ENCODE measurements at regions not wholly inside any gene's neighbourhood (a gene's known extent, or its start where the extent isn't known, plus 50 kb on each side); places are given as distances from the start of the nearest gene placed in this dataset.

DNA sequence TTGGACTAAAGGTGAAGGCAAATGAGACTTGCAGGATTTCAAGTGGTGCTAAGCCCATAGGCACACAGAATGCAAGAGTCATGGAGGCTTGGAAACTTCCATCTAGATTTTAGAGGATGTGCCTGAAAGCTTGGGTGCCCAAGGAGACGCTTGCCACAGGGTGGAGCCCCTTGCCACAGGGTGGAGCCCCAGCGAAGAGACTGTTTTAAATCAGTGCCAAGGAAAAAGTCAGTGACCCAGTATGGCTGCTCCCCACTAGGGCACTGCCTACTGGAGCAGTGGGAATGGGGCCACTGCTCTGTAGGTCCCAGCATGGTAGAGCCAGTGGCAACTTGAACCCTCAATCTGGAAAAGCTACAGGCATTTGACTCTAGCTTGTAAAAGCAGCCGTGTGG lies 794.2 kb upstream of the LCORL start:
- no peak for DNase-seq

- no peak for DNase-seq
Measured at GRCh38 chr4:18815081-18815778, 793.7 kb upstream of the LCORL start.

- no peak for DNase-seq
Measured at GRCh38 chr4:18813771-18814170, 792.2 kb upstream of the LCORL start.

GRCh38 chr4:18813055-18813454 lies 791.5 kb upstream of the LCORL start:
- no peak for DNase-seq

DNA sequence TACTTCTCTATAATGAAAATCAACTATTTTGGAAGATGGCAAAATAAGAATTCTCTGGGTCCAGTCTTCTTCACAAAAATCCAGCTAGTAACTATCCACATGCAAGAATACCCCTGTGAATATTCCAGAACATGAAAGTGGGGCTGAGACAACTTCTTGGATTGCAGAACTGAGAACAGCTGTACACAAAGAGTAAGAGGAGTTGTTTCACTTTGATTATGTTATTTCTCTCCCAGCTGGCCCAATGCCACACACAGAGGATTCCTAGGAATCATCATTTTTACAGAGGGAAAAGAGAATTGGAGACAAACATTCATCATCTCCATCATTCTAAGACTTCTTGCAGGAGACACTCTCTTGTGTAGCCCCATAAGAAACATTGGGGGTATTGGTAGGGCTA lies 782.2 kb upstream of the LCORL start:
- no peak for DNase-seq

DNA sequence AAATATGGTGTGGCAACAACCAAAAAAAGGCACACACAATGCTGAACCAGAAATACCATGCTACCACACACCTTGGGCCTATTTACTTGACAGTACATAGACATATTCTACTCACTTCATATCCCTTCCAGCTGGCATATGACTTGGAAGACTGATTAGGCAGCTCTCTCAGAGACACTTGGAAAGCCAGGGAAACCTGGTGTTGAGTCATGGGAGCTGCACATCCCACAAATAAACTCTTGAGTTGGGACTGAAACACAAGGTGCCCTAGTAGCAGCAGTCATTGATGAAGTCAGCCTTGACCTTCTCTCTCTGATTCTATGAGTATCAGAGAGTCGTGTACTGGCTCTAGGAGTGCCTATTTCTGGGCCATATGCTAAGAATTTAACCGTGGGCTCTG lies 776.6 kb upstream of the LCORL start:
- DNase-seq = no peak

DNA sequence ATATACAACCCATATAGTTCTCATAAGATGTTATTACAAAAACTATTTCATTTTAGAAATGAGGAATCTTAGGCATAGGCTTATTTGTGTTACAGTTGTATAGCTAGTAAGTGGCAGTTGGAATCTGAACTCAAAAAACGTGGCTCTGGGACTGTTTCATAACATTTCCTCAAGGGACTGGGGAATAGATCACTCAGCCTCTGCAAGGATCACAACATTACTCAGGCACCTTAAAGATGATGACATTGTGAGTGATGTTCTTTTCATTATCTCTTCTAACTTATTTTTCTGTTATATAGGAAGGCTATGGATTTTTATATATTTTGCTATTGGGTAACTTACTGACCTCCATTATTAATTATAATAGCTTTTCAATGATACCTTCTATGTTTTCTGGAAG lies 774.2 kb upstream of the LCORL start:
- no peak for DNase-seq

DNA sequence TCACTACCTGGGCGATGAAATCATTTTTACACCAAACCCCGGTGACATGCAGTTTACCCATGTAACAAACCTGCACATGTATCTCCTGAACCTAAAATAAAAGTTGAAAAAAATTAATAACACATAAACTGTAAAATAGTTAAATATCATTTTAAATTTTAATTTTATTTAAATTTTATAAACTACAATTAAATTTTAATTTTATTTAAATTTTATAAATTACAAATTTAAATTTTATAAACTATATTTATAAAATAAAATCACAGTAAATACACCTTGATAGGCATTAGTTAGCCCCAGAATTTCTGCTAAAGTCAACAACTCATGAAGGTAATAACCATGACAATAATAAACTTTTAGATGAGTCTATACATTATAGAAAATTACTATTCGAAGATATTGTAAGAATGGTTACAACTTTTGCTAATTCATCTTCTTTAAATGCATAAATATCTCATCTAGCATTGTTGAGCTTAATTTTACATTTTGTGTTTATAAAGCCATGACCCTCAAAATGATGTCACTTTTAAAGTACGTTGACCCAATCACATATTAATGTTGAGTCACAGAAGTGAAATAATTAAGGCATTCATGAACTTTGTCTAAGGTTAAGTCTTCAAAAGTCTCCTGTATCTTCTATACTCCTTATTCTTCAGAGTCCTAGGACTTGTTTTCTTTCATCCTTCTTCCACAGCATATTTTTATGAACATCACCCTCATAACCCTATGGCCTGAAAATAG lies 755.8 kb upstream of the LCORL start:
- DNase-seq = no peak

DNA sequence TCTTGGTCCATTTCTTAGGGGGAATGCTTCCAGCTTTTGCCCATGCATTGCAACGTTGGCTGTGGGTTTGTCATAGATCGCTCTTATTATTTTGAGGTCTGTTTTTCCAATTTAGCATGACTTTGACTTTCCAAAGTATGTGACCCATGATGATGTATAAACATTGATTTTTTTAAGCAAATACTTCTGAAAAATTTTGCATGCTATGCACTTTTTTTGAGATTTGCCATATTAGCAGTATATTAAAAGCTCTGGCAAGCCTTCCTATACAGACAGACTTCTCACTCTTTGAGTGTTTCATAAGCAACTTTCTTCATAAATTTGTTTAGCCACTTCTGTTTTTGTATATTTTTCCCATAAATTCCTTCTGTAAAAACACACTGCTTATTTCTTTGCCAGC lies 746.4 kb upstream of the LCORL start:
- DNase-seq = no peak

- no peak for DNase-seq
Measured at GRCh38 chr4:18756671-18757070, 735.1 kb upstream of the LCORL start.

- DNase-seq = no peak
Measured at GRCh38 chr4:18754180-18754579, 732.6 kb upstream of the LCORL start.

DNA sequence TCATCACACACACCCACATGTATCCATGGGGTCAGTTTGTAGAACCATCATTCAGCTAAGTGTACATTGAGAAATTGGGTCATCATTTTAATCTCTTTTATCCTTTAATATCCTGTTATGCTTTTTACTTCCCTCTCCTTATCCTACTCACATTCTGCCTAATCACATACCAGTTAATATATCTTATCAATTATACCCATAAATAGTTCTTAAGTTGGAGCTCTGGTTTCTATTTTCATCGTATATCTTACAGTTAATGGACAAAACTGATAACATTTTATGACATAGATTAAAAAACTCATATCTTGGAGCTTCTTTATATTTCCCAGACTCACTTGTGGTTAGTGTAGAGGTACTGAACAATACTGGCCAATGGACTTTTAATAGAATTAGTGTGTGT lies 729.5 kb upstream of the LCORL start:
- DNase-seq = no peak

DNA sequence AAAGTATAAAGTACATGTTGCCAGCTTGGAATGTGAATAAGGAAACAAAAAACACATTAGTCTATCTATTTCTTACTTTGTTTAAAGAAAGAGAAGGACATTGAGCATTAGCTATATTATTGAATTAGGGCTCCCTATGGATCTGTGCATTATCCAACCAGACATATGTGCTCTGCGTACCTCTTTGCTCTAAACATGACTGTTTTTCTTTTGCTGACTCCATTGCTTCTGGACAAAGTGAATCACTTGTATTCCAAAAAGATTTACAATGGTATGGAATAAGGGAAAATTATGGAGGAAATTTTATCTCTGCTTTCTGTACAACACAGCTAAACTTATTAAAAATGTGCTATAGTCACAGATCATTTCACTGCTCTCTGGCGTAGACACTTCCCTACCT lies 727.8 kb upstream of the LCORL start:
- DNase-seq = no peak

GRCh38 chr4:18736551-18736950 lies 715.0 kb upstream of the LCORL start:
- no peak for DNase-seq

DNA sequence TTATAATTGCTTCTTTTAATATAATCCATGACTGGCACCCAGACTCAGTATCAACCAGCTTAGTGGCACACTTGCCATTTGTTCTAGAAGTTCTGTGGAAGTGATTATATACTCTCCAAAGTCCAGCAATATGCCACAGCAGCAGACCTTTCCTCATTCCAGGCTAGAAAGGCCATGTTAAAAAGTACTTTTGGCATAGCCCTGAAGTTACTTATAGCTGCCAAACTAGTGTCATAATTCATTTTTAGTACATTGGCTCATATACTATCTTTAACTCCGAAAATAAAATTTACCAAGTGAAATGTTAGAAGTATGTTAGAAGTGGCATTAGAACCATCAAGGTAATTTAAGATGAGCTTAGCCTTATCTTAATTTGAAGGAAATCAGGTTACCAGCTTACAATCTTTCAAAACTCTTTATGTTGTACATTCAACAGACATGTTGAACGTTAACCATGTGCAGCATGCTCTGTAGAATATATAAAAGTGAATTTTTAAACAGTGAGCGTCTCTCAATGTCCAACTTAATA lies 714.2 kb upstream of the LCORL start:
- no peak for DNase-seq

DNA sequence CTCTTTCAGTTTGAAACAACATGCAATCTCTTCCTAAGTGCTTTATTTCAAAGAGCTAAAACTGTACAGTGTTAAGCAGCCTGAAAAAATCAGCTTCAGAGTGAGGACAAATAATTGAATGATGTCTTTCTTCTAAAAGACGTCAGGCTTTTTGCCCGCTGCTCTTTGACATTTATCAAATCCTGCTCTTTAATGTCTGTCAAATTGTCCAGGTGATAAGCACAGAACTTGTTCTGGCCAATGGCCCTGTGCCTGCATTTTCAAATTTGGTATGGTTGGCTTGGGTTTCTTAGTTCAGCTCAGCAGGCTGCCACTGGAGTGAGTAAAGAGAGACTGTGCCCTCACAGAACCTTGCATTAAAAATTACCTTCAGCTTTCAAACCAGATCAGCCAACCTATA lies 712.9 kb upstream of the LCORL start:
- DNase-seq = no peak

GRCh38 chr4:18733961-18734360 lies 712.4 kb upstream of the LCORL start:
- DNase-seq = no peak

DNA sequence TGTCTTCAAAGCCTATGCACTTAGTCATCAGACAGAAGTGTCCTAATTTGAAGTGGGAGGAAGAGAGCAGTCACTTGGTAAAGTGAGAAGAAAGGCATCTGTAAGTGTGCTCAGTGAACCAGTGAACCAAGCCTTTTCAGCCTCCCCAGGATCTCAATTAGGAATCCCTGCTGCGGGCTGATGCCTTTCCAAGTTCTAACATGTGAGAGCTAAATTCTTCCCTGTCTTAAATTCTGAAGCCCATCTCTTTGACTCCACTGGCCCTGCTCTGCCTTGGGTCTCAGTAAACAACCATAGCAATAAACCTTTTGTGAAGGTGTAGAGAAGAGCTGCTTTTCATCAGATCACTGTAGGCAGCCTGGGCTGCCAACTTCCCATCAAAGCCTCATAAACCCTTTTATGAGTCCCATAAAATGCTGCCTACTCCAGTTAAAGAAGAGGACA lies 701.2 kb upstream of the LCORL start:
- no peak for DNase-seq

DNA sequence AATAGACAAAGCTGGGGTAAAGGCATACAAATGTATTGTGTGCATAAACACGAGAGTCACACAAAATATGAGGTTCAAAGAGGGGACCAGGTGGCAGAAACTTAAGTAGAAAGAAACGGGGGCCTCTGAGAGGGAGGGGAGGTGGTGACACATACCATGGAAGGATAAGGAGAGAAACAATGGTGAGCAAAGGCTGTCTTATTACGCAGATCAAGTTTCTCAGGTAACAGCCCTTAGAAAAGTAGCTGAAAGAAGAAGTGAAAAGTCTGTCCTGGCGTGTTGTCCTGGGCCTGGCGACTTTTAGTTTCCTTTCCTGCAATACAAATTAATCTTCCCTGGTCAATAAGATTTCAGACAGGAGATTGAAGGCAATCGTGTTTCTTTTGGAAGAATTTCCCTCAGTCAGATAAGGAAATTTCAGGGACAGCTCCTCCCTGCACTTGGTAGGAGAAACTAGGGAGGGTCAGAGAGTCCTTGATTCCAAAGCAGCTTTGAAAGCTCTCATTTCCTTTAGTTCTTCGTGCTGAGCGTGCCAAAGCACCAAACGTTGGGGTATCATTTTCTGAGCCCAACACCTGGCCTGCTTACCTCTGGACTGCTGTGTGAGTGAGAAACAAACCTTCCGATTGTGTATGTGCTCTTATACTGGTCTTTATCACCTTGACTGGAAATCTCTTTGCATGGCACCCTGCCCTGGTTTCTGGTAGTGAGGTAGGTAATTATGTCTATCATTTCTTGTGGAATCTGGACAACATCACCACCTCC lies 676.7 kb upstream of the LCORL start:
- no peak for DNase-seq

DNA sequence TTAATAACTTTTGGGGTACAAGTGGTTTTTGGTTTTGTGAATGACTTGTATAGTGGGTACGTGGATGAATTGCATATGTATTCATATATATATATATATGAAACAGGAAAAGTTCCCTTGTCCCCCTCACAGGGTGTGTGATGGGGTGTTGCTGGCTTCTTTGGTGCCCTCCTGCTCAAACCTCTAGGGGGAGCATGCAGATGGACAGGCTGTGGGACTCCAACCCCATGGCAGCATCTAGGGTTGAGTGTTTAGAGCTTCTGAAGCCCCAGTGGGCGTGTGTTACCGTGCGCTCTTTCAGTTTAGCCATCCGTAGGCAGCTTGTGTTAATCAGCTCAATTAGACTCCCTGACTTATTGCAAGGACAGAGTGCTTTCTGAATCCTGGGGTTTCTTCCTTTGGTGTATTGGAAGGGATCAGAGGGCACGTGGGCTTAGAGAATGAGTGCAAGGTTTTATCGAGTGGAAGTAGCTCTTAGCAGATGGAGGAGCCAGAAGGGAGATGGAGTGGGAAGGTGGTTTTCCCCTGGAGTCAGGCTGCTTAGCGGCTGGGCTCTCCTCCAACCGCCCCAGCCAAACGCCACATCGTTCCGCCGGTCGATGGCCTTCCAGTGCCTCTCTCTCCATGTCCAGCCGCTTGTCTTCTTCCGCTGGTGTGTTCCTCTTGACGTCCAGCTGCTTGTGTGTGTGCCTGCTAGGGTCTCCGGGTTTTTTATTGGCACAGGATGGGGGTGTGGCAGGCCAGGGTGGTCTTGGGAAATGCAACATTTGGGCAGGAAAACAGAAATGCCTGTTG lies 674.4 kb upstream of the LCORL start:
- DNase-seq = no peak

DNA sequence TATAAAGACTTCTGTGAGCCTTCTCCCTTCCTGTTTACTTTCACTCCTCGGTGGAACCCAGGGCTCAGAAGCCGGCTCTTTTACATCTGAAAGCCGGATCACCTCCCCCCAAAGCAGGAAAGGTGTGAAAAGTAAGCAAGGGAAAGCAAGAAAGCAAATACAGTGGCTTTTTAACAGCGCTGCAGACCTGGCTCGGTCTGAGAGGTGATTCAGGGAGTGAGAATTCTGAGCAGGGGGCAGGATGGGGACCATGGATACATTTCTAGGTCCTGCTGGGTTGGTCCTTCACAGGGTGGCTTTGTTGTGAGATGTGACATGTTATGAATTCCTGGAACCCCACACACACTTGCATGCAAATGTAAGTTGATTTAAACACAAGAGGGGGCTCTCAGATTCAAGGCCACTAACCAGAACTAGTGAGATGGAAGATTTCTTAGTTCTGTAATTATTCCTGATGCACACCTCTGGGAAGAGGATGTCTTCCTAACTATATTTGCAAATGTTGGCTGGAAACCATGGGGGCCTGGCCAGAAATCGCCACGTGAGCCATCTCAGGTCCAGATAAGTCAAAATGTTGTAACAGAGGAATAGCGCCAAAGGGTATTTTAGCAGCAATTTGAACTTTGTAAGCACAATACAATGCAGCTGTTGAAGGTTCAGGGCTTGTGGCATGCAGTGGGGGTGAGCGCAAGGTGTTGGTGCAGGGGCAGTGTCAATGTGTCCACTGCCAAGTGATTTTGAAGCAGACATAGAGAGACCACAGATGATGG lies 670.1 kb upstream of the LCORL start:
- DNase-seq = no peak

Measured in activated CD4-positive, alpha-beta T cell treated with anti-CD3 and anti-CD28 coated beads for 1 hour (primary cell).